Hematopoietic multipotent progenitor cell treated with erythropoietin and hydrocortisone succinate and interleukin-3 and kit ligand, for 8 days (in vitro differentiated cells): ENCODE measurements at regions not wholly inside any gene's neighbourhood (a gene's known extent, or its start where the extent isn't known, plus 50 kb on each side); places are given as distances from the start of the nearest gene placed in this dataset.
"Not testable (repeated sequence)": the region's sequence is repeated elsewhere in the genome, so short reads cannot be mapped to it uniquely, and the experiment has no call there.

Experiments used
- DNase-seq: peaks from one replicate; pipeline ENCODE4 v3.0.0-alpha.2; 2015

DNA sequence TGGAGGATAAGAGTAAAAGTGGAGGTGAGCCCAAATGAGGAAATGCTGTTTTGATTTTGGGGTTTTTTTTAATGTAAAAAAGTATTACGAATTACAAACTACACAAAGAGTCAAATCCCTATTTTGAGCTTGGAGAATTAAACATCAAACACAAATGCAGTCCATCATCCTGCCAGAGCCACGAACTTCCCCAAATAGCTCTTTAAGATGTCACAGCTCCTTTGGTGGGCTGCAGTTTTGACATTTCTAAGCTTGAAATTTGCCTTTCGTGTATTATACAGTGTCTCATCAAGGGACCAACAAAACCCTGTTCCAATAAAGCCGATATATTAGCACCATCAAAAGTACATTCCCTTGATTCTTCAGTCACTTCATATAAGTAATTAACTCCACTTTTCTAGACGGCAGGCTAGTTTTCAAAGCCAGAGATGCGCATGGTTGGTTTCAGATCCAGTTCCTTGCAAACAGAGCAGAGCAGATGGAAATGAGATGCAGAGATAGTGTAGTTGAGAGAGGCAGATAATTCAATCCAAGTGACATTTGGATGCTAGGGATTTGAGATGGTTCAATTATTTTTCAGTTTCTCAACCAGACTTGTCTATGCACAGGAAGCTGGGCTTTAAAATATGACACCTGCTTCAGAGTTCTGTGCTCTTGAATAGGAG, 580.9 kb downstream of the EDEM1 start:
- DNase-seq, result no peak

DNA sequence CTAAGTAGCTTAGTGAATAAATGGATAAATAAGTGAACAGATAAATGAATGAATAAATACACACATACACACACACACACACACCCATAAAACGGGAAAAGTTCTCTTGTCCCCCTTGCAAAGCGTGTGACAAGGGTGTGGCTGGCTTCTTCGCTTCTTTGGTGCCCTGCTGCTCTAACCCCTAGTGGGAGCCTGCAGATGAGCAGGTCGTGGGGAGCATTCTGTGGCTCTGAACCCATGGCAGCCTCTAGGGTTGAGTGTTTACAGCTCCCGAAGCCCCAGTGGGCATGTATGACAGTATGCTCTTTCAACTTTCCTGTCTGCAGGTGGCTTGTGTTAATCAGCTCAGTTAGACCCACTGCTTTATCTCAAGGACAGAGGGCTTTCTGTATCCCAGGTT, 582.3 kb downstream of the EDEM1 start:
- peak; percentile 13 for DNase-seq

DNA sequence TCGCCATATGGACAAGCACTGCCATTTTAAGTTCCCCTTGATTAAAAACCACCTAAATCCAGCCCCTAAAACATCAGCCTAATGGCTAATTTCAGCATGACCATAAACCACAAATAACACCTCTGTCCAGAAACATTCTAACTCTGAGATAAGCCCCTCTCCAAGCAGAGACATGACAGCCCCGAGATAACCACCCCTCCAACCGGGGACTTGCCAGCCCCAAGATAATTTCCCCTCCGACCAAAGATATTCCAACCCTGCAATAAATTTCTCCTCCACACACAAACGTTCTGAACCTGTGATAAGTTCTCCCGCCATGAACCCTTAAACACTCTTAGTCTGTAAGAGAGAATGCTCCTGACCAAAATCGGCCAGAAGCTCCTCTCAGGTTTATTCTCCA, 586.8 kb downstream of the EDEM1 start:
- DNase-seq, result peak; percentile 77

DNA sequence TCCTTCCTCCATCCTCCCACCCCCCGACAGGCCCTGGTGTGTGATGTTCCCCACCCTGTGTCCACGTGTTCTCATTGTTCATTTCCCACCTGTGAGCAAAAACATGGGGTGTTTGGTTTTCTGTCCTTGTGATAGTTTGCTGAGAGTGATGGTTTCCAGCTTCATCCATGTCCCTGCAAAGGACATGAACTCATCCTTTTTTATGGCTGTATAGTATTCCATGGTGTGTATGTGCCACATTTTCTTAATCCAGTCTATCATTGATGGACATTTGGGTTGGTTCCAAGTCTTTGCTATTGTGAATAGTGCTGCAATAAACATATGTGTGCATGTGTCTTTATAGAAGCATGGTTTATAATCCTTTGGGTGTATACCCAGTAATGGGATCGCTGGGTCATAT, 587.6 kb downstream of the EDEM1 start:
- not testable (repeated sequence) for DNase-seq

DNA sequence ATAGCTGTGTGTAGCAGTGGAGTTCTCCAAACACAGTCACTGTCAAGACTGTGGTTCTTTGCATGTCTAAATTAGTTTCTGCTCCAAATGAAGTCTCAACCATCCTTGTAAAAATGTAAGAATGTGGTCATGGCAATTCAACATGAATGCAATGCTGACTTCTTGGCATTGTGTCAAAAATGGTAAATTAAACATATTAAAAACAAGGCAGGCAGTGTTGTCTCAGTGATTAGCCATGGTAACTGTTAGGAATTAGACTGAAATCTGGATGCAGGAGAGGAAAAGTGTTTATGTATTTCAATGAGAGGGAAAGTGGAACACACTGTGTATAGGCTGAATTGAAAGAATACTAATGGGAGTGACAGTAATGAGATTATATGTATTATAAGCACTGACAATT, 597.2 kb downstream of the EDEM1 start:
- no peak for DNase-seq

DNA sequence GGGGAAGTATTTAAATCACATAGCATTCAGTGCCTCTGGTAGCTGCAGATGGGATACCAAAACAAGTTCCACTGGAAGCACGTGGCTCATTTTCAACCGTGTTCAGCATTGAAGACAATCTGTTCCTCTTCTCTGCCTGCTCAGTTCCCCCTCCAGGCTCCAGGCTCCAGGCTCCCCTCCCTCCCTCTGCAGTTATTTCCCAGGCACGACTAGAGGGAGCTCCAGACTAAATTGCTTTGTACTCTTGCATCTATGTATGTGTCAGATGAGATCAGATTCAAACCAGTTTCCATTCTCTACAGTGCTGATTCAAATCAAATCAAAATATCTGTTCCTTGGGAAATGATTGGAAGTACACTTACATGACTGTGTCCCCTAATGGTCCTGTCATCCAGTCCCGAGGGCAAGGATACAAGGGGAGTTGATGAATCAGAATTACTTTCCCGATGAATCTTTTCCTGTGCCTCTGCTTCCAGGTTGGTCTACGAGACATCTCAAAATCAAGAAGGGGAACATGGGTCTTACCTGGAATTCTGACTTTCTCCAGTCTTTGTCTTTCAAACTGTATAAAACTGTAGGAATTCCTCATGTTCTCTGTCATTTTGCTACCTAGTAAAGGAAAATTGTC, 600.5 kb downstream of the EDEM1 start:
- no peak for DNase-seq

DNA sequence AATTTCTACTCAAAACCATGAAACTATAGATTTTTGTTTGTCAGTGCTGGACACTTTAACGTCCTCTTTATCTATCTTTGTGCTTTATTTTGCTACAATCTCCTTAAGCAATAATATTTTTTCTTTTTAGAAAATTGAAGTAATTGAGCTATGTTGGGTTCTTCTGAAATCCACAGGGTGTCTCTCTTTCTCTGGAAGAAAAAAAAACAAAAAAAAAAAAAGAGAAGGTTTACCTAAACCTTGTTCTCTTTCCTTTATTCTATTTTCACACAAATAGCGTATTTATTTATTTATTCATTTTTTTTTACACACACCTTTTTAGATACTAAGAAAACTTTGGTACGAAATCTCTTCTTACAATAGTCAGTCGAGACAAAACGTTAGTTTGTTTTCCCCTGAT, 601.0 kb downstream of the EDEM1 start:
- DNase-seq, result no peak

DNA sequence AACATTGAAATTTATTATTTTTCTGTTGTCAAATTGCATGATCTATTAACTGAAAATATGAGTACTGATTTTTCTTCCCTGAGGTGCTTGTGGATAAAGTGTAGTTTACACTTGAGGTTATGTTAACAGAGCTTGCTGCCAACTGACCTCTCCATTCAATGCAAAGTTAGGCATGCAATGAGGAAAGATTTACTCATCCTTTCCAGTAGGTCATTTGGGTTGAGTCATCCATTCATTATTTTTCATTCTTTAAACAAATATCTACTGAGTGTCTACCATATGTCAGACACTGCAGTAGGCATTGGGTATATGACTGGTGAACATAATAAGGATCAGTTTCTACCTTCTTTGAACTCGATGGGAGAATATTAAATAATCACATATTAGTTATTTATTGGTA, 604.1 kb downstream of the EDEM1 start:
- no peak for DNase-seq

DNA sequence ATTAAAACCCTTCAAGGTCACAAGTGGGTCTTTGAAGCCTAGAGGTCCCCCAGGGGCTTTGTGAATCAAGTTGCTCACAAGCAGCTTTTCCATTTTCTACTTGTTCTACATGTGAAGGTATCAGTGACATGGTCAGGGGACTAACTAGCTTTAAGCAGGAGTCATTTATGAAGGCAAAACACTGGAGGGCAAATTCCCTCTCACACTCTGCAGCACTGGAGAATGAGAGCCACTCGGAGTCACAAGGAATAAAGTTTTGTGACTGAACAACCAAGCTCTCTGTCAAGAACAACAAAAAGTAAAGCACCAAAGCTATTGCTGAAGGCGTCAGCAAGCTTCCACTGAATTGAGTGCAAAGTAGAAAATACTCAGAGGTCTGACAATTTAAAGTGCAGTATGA, 609.0 kb downstream of the EDEM1 start:
- DNase-seq, result no peak

DNA sequence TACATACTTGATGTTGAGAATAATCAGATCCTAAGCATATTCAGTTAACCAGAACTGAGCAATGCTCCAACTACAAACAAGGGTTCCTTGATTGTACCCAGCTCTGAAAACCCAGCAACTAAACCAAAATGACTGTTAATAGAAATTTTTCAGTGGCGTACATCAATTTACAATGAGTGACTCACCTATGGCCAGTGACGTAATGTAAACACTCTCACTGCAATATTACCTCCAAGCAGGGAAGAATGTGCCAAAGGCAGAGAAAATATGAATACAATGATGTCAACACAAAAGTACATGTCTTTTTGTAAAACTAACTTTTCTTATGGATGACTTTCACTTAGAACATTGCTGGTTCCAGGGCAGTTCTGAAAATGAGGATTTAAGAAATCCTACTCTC, 611.3 kb downstream of the EDEM1 start:
- no peak for DNase-seq

DNA sequence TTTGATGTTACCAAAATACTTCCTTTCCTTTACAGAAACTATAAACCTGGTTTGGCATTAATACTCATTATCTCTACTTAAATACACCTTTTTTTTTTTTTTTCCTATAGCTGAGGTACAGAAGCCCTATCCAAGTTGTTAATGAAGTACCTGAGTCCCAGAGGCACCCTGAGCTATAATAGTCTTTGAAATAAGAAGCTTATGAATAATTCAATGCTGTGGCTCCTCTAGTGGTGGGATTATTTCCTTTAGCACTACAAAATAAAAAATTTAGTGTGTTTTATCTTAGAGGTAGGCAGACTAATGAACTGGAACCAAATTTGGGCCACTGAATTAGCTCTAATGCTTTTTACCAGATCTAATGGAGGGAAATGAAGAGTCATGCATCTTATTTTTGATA, 611.9 kb downstream of the EDEM1 start:
- DNase-seq, result peak; percentile 2

DNA sequence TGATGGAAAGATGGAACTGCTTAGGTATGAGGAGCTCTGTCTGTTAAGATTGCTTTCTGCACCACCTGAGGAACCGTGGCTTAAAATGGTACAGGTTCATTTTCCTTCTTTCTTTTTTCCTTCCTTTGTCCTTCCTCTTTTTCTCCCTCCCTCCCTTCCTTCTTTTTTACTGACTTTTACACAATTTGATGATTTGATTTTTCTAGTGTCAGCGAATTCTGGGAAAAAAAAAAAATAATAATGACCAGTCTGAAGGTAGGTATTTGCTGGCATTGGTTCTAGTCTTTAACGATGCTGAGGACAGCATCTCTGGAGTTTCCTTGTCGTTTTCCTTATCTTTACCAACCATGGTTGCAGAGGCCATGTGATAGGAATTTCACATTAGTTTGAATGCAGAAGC, 613.5 kb downstream of the EDEM1 start:
- DNase-seq, result no peak

DNA sequence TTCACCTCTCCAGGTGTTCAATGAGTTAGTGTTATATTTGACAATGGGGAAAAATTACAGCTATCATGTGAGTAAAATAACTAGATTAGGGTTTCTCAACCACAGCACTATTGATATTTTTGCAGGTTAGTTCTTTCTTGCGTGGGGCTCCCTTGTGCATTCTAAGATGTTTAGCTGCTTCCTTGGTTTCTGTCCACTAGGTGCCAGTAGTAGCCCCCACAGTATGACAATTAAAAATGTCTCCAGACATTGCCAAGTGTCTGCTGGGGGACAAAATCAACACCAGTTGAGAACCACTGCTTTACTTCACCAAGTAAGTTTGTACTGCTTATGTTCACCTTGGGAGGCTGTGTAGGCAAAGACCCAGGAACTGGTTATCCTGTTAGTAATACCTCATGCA, 618.7 kb downstream of the EDEM1 start:
- peak; percentile 21 for DNase-seq

DNA sequence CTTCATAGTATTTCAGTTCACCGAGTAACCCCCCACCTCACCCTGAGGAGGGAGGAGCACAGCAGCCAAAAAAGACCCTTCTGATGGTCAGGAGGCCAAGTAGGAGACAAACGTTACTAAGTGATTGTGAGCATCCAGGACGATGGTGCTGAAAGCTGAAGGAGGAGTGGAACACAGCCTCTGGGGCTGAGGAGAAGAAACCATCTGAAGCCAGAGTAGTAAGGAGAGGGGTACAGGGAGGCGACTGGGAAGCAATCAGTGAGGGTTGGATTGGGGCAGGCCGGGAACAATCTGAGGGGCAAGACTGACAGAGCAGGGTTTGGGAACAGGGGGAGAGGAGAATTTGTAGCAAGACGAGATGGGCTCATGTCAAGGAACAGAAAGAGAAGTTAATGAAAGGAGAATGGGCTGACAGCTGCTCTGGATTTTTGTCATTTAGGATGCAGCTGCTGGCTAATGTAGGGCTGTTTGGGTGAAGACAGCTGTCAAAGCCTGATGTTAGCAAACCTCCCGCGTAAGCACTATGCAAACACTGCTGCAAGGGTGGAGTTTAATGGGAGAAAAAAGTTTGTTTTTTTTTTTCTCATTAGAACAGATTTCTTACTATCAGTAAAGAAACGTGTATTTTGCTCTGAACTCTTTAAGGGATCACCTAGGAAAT, 622.2 kb downstream of the EDEM1 start:
- DNase-seq, result no peak

DNA sequence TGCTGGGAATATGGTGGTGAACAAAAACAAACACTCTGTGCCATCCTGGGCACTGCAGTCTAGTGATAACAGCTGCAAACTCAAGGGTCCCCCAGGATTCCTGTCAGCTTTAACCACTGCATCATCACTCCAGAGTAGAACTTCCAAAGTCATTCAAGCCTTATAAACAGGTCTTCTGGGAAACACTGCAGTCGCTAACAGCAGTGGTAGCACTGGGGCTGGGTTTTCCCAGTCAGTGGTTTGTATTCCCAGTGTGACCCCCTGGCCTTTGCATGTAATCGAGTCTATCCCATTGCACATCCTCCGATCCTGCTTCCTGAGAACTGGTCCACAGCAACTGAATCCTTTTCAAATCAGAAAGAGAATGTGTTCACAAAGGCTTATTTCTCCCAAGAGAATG, 623.5 kb downstream of the EDEM1 start:
- no peak for DNase-seq

DNA sequence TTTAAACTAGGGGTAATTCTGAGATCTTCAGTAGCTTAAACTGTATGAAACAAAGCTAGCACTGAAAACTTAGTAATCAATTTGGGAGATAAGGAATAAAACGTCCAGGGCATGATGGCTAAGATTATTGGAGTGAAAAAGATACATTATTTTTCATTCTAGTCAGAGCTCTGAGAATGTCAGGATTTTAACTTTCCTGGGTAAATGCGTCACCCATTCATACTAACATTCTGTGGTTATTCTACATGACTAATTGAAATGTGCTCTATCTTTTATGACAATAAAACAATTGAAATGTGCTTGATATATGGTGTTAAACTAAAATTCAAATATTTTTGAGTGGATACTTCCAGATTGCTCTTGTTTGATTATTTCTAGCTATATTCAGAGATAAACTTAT, 626.0 kb downstream of the EDEM1 start:
- DNase-seq, result no peak

DNA sequence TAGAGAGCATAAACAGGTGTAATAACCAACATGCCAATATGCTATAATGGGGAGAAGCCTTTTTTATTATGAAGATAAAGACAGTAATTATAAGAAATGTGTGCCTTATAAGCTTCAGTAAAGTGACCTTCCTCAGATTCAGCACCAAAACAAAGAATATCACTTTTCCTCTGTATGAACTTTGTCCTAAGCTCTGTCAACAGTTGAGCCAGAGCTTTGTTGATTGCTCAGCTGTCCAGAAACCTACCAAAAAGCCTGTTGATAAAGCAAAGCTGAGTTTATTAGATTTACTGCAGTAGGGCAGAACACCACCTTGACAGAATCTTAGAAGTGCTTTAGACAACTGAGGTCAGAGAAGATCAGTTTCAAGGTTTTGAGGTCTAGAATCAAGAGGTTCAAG, 635.3 kb downstream of the EDEM1 start:
- DNase-seq, result no peak

DNA sequence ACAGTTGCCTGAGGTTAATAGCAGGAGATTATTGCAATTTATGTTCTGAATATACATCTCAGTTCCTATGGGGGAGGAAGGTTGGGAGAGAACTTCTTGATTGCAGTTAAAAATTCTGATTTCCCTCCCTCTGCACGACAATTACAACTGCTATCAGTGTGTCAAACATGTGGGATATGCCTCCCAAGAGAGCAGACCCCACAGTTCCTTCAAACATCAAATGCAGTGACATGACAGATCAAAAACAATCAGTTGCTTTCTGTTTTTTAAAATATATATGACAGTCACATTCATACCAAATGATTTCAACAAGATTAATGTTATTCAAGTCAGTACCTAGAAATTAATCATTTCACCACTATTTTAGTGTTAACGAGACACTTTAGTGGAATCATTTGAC, 639.0 kb downstream of the EDEM1 start:
- DNase-seq, result no peak

DNA sequence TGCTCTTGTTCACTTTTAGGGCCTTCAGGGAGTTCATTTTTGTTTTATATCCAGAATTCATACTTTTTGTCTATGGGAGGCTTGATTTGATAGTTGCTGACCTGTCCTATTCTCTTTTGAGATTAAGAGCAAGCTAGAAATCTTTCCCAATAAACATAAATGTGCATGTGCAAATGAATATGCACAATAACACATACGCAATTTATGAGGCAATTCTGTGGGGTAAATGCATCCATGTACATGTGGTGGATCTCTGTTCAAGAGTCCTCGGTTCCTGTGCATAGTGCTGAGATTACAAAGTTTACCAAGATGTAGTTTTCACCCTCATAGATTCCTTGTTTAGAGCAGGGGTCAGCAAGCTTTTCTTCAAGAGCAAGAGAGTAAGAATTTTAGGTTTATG, 640.7 kb downstream of the EDEM1 start:
- DNase-seq, result no peak

DNA sequence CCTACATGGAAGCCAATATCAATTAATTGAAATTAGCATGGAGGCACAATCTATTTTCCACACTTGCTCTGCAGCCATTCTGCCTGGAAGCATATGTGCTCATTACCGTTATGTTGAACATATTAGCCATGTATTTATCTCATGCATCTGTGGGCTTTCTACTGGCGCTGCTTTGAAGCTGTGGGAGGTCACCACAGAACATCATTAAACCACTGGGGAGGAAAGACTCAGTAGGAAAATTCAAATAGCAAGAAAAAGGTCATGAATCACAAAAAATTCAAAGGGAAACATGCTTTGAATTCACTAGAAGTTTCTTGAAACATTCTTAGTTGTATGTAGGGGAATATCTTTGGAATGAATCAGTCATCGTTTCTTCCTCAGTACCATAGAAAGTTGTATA, 652.5 kb downstream of the EDEM1 start:
- DNase-seq, result no peak

DNA sequence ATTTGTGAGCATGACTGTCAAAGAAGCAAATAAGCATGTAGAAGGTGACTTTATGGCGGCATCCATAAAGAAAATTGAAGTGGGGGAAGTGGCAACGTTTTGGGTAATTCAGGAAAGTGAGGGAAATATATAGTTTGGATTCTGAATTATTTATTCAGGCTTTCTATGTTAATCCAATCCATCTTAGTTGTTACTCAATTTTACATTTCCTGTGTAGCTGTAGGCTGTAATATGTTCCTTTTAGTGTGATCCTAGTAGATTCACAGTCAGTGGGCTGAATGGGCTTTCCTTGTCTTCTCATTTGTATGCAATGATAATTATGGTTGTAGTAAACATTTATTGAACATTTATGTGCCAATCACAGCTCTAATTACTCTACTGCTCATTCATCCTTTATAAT, 654.1 kb downstream of the EDEM1 start:
- no peak for DNase-seq

DNA sequence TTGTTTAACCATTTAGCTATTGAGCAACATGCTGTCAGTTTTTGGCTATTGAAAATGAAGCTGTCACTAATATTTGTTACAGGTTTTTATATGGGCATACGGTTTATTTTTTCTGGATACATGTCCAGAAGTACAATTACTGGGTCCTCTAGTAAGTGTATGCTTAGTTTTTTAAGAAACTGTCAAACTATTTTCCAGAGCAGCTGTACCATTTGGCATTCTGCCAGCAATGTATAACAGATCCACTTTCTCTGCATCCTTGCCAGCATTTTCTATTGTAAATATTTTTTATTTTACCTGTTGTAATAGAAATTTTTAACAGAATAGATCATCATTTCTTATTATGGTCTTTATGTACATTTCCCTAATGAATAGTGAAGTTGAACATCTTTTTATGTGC, 658.8 kb downstream of the EDEM1 start:
- no peak for DNase-seq

DNA sequence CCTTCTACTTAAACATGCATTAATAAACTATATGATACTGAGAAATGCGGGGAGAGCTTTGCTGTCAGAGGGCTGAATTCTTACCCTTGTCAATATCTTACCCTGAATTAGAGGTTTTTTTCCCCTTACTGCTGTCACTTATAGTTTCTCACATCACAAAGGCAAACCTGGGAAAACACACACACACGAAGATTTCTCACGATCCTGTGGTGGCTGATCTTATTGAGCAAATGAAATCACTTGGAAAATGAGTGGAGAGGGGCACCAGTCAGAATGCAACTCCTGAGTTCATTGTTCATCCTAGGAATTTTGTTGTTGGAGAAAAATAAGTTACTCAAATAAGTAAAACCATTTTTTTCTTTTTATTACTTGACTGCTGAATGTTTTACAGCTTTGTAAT, 673.6 kb downstream of the EDEM1 start:
- no peak for DNase-seq

DNA sequence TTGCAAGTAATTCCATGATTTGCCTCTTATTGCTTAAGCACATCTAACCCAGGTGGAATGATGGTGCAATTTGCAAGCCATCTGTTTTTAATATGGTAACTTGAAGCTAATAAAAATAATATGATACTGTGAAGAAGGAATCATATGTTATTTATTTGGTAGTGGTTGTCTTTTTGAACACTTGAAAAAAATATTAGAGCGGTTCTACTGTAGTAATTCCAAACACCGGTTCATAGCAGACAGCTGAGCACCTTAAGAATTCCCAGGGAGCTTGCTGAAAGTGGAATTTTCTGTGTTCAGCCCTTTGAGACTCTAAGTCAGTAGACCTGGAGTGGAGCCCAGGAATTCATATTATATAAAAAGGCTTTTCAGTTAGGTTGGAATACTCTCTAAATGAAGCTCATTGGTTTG, 687.4 kb downstream of the EDEM1 start:
- no peak for DNase-seq

DNA sequence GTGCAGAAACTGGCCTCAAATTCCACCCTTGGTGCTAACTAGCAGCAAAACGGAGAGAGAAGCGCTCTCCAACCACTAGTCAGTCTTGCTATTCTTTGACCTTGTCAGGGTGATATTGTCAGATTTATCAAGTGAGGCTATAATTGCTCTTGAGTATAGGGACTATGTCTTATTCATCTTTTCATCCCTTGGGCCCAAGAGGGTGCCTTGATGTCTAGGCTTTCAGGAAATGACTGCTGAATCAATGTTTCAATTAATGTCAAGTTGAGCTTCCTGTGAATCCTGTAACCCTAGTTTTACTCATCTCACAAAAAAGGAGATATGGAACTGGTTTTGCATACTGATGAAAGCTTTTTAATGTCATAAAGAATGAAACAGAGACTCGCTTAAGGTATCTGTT, 701.3 kb downstream of the EDEM1 start:
- no peak for DNase-seq
